ENCODE measurements at regions not wholly inside any gene's neighbourhood (a gene's known extent, or its start where the extent isn't known, plus 50 kb on each side); places are given as distances from the start of the nearest gene placed in this dataset.

GRCh38 chr10:111142092-111142768 is 65.4 kb downstream of the ADRA2A start (continued):
- TF ChIP-seq HOXA7 (CRISPR knock-in tag; IDR thresholded peaks at IDR 0.05) (no peak), HOXB13 (CRISPR knock-in tag; IDR thresholded peaks at IDR 0.05; ENCODE audit: low read depth) (no peak)

- DNase-seq (ENCODE audit: low read depth in 1 of 2, low spot score in 1 of 2) = no peak
- no peak for FAIRE-seq
- POLR2A ChIA-PET = no interaction called here
Measured at GRCh38 chr10:111146025-111146640, 69.3 kb downstream of the ADRA2A start.

DNA sequence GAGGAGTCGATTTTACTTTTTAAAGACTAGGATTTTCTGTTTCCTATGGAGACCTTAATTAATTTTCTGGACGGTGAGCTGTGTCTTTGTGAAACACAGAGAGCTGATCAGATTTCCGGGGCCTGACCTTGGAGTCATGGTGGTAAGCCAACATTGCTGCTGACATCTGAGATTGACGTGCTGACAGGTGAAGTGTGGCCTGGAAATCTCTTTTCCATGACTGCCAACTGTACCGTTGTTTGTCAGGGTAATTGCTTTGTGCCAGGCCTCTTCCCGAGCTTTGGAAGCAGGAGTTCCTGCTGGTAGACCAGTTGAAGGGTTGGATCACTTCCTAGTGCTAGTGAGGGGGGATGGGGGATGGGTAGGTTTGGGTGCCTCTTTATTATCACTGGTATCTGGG is 71.2 kb downstream of the ADRA2A start:
- Histone ChIP-seq H3K9me3 (no peaks in the 10 kb centered on the region), H3K4me1 (no peaks in the 10 kb centered on the region), H3K27ac (no peak overlapping the region), H3K4me3 (no peak overlapping the region), H3K4me2 (no peak overlapping the region)
- FAIRE-seq = no peak
- DNase-seq (ENCODE audit: low read depth in 1 of 2, low spot score in 1 of 2) = no peak
- CTCF ChIA-PET = no interaction called here
- no peak for ATAC-seq
- no peak for TF ChIP-seq MAFK (IDR thresholded peaks at IDR 0.05; ENCODE audit: partially characterized antibody)
- no peak for TF ChIP-seq EHMT2 (IDR thresholded peaks at IDR 0.05; ENCODE audit: low read depth)
- TF ChIP-seq RNF2 (IDR thresholded peaks at IDR 0.05; ENCODE audit: borderline replicate concordance, low read depth) = no peak
- TF ChIP-seq SMC3 (IDR thresholded peaks at IDR 0.05) = no peak
- no peak for TF ChIP-seq POLR2AphosphoS2 (conservative IDR thresholded peaks at IDR 0.05; ENCODE audit: low read length)
- no peak for TF ChIP-seq MAX (IDR thresholded peaks at IDR 0.05)
- TF ChIP-seq EP300 (IDR thresholded peaks at IDR 0.05) = no peak
- no peak for TF ChIP-seq ZC3H11A (IDR thresholded peaks at IDR 0.05)
- no peak for TF ChIP-seq HOXB13 (CRISPR knock-in tag; IDR thresholded peaks at IDR 0.05; ENCODE audit: low read depth)
- no peak for TF ChIP-seq HEYL (CRISPR knock-in tag; IDR thresholded peaks at IDR 0.05)
- TF ChIP-seq ESRRA (IDR thresholded peaks at IDR 0.05; ENCODE audit: borderline replicate concordance, low read length) = no peak
- no peak for TF ChIP-seq NR3C1 (IDR thresholded peaks at IDR 0.05)
- no peak for TF ChIP-seq NPAS2 (CRISPR knock-in tag; IDR thresholded peaks at IDR 0.05; ENCODE audit: borderline replicate concordance)
- no peak for TF ChIP-seq RFX5 (IDR thresholded peaks at IDR 0.05)
- no peak for TF ChIP-seq USF2 (IDR thresholded peaks at IDR 0.05)
- TF ChIP-seq TFCP2L1 (CRISPR knock-in tag; IDR thresholded peaks at IDR 0.05) = no peak
- 16% methylated on average over 6 of the region's 6 CpGs for WGBS (ENCODE audit: missing lambda C conversion rate)
- POLR2A ChIA-PET = no interaction called here

More at GRCh38 chr10:111146025-111146640, 69.3 kb downstream of the ADRA2A start:
- Histone ChIP-seq H3K9me3 (no peaks in the 10 kb centered on the region), H3K4me3 (no peak overlapping the region), H3K4me1 (no peaks in the 10 kb centered on the region), H3K4me2 (no peak overlapping the region), H3K27ac (no peak overlapping the region)
- CTCF ChIA-PET = no interaction called here
- ATAC-seq = no peak
- WGBS (ENCODE audit: missing lambda C conversion rate) = 0% methylated on average over 2 of the region's 2 CpGs
- TF ChIP-seq TP53 (CRISPR knock-in tag; IDR thresholded peaks at IDR 0.05) (no peak), HOXB13 (CRISPR knock-in tag; IDR thresholded peaks at IDR 0.05; ENCODE audit: low read depth) (no peak), PHF8 (IDR thresholded peaks at IDR 0.05; ENCODE audit: borderline replicate concordance, low read depth) (no peak), BHLHE40 (IDR thresholded peaks at IDR 0.05; ENCODE audit: low read depth, low read length) (no peak), CBX2 (IDR thresholded peaks at IDR 0.05; ENCODE audit: borderline replicate concordance, low read depth) (no peak), JUN (IDR thresholded peaks at IDR 0.05) (no peak), USF2 (IDR thresholded peaks at IDR 0.05) (no peak), RNF2 (IDR thresholded peaks at IDR 0.05; ENCODE audit: borderline replicate concordance, low read depth) (no peak), SMC3 (IDR thresholded peaks at IDR 0.05) (no peak), EP300 (IDR thresholded peaks at IDR 0.05) (no peak), TFCP2L1 (CRISPR knock-in tag; IDR thresholded peaks at IDR 0.05) (no peak), RFX5 (IDR thresholded peaks at IDR 0.05) (no peak), JUNB (IDR thresholded peaks at IDR 0.05) (no peak), HOXA7 (CRISPR knock-in tag; IDR thresholded peaks at IDR 0.05) (no peak), E2F6 (IDR thresholded peaks at IDR 0.05; ENCODE audit: borderline replicate concordance, low read depth) (no peak)
- TF ChIP-seq, protein P1, sequence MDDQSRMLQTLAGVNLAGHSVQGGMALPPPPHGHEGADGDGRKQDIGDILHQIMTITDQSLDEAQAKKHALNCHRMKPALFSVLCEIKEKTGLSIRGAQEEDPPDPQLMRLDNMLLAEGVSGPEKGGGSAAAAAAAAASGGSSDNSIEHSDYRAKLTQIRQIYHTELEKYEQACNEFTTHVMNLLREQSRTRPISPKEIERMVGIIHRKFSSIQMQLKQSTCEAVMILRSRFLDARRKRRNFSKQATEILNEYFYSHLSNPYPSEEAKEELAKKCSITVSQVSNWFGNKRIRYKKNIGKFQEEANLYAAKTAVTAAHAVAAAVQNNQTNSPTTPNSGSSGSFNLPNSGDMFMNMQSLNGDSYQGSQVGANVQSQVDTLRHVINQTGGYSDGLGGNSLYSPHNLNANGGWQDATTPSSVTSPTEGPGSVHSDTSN (IDR thresholded peaks at IDR 0.05) = no peak
